CD4-positive, alpha-beta T cell (primary cell): ENCODE measurements at regions not wholly inside any gene's neighbourhood (a gene's known extent, or its start where the extent isn't known, plus 50 kb on each side); places are given as distances from the start of the nearest gene placed in this dataset.

Source experiments
- ATAC-seq: fragments of 200-7000 bp; cut with Tn5 transposase; one replicate; pipeline ENCODE4 v1.10.0; 2022; ENCODE audit warnings: mild to moderate bottlenecking; ENCODE audit not compliant: poor library complexity
- CTCF ChIA-PET: fragments of 350-600 bp; sonication (Branson Sonifier 250); formaldehyde crosslinking; loops from one replicate; lab custom pipeline; 2021; ENCODE audit warnings: antibody characterized with exemption, inconsistent platforms; lab: Charles Lee
- POLR2A ChIA-PET: fragments of 350-600 bp; sonication (Branson Sonifier 250); formaldehyde crosslinking; loops from one replicate; lab custom pipeline; 2021; ENCODE audit warnings: antibody characterized with exemption, inconsistent platforms; lab: Charles Lee
- DNase-seq, 14 experiments: peaks; one replicate each; pipeline ENCODE4 v3.0.0-alpha.2; 2013 to 2020; ENCODE audit warnings: mixed read lengths in 2 of 14
- H3K27ac ChIP-seq, 2 donors: one replicate each; pipeline versions ENCODE4 v1.5.1 to v1.7.0; 2013; ENCODE audit warnings: low read length in 2 of 2, low read depth in 1 of 2, mild to moderate bottlenecking in 1 of 2
- H3K27me3 ChIP-seq, 2 experiments: 1 replicate in 1 of 2; 2 replicates in 1 of 2; pipeline versions ENCODE4 v1.6.1 to v1.7.0; 2013; ENCODE audit warnings: low read length in 2 of 2, control low read depth in 1 of 2, mild to moderate bottlenecking in 1 of 2, moderate library complexity in 1 of 2; ENCODE audit not compliant: insufficient read depth in 2 of 2, control insufficient read depth in 1 of 2
- H3K36me3 ChIP-seq: one replicate; pipeline ENCODE4 v1.6.1; 2013; ENCODE audit warnings: low read length, control low read depth; ENCODE audit not compliant: insufficient read depth
- H3K4me1 ChIP-seq: one replicate; pipeline ENCODE4 v1.6.1; 2013; ENCODE audit warnings: low read length, control low read depth; ENCODE audit not compliant: insufficient read depth
- H3K4me3 ChIP-seq: one replicate; pipeline ENCODE4 v1.5.1; 2013; ENCODE audit warnings: mild to moderate bottlenecking, low read length, moderate library complexity
- H3K9me3 ChIP-seq, 2 experiments: 1 replicate in 1 of 2; 2 replicates in 1 of 2; pipeline versions ENCODE4 v1.6.1 to v1.7.0; 2013; ENCODE audit warnings: low read length in 2 of 2, mild to moderate bottlenecking in 2 of 2, control low read depth in 1 of 2, moderate library complexity in 1 of 2; ENCODE audit not compliant: control insufficient read depth in 1 of 2, insufficient read depth in 1 of 2
- H3K27ac Mint-ChIP-seq: one replicate; pipeline ENCODE4 v1.8.0; 2020; ENCODE audit warnings: mixed read lengths
- H3K27me3 Mint-ChIP-seq: one replicate; pipeline ENCODE4 v1.8.0; 2021; ENCODE audit warnings: mixed read lengths
- H3K36me3 Mint-ChIP-seq: one replicate; pipeline ENCODE4 v1.8.0; 2021; ENCODE audit warnings: low read depth, mixed read lengths
- H3K4me1 Mint-ChIP-seq: one replicate; pipeline ENCODE4 v1.8.0; 2021; ENCODE audit warnings: low read depth, mixed read lengths
- H3K4me3 Mint-ChIP-seq: one replicate; pipeline ENCODE4 v1.8.0; 2020; ENCODE audit warnings: mild to moderate bottlenecking, mixed read lengths
- H3K9me3 Mint-ChIP-seq: one replicate; pipeline ENCODE4 v1.8.0; 2020; ENCODE audit warnings: mixed read lengths
- CTCF ChIP-seq: fragments of 200-600 bp; IDR thresholded peaks from one replicate; pipeline ENCODE4 v1.8.0; 2022; ENCODE audit warnings: antibody characterized with exemption, mild to moderate bottlenecking
- intact Hi-C, 2 experiments: fragments of 100-400 bp; cut with DNase I in 1 of 2; cut with micrococcal nuclease in 1 of 2; formaldehyde crosslinking; loops; one replicate each; pipeline versions ENCODE4 v1.15.1 to v1.9.0; 2023 to 2025; cut with DNase I, micrococcal nuclease

- POLR2A ChIA-PET: no interaction called here
- ATAC-seq (no peak), DNase-seq (no peak)
- Mint-ChIP-seq H3K27me3 (no peaks in the 10 kb centered on the region), H3K4me3 (no peak overlapping the region), H3K27ac (no peak overlapping the region), H3K9me3 (no peaks in the 10 kb centered on the region), H3K36me3 (no peaks in the 10 kb centered on the region), H3K4me1 (no peaks in the 10 kb centered on the region)
- no peak overlapping the region for H3K27ac ChIP-seq
- intact Hi-C loops: no loop called here
- no peaks in the 10 kb centered on the region for H3K27me3 ChIP-seq
- CTCF ChIA-PET: no interaction called here
- H3K9me3 ChIP-seq: peaks cover 0 to 24% of the 10 kb centered on the region in 2 experiments
- no peak for TF ChIP-seq CTCF
- no peaks in the 10 kb centered on the region for H3K36me3 ChIP-seq
- no peaks in the 10 kb centered on the region for H3K4me1 ChIP-seq
- no peak overlapping the region for H3K4me3 ChIP-seq
Measured at GRCh38 chr18:78925557-78926242, 53.9 kb upstream of the SALL3 start.

GRCh38 chr18:78926243-78926615 is 53.4 kb upstream of the SALL3 start:
- H3K36me3 ChIP-seq: no peaks in the 10 kb centered on the region
- Mint-ChIP-seq H3K36me3 (no peaks in the 10 kb centered on the region), H3K9me3 (no peaks in the 10 kb centered on the region), H3K27ac (no peak overlapping the region), H3K27me3 (no peaks in the 10 kb centered on the region), H3K4me3 (no peak overlapping the region), H3K4me1 (no peaks in the 10 kb centered on the region)
- H3K9me3 ChIP-seq: peaks cover 0 to 24% of the 10 kb centered on the region in 2 experiments
- no peaks in the 10 kb centered on the region for H3K27me3 ChIP-seq
- DNase-seq (no peak), ATAC-seq (no peak)
- POLR2A ChIA-PET: no interaction called here
- CTCF ChIA-PET: no interaction called here
- intact Hi-C loops: no loop called here
- no peak overlapping the region for H3K27ac ChIP-seq
- H3K4me1 ChIP-seq: no peaks in the 10 kb centered on the region
- no peak for TF ChIP-seq CTCF
- H3K4me3 ChIP-seq: no peak overlapping the region

GRCh38 chr18:78927156-78927555 is 52.5 kb upstream of the SALL3 start:
- no peak for DNase-seq
- no peaks in the 10 kb centered on the region for H3K36me3 ChIP-seq
- Mint-ChIP-seq H3K27me3 (no peaks in the 10 kb centered on the region), H3K4me3 (no peak overlapping the region), H3K27ac (no peak overlapping the region), H3K4me1 (no peaks in the 10 kb centered on the region), H3K9me3 (no peaks in the 10 kb centered on the region), H3K36me3 (no peaks in the 10 kb centered on the region)
- POLR2A ChIA-PET: no interaction called here
- H3K27ac ChIP-seq: no peak overlapping the region
- no peaks in the 10 kb centered on the region for H3K4me1 ChIP-seq
- no peak for ATAC-seq
- intact Hi-C loops: no loop called here
- H3K27me3 ChIP-seq: no peaks in the 10 kb centered on the region
- TF ChIP-seq CTCF: no peak
- CTCF ChIA-PET: no interaction called here
- H3K4me3 ChIP-seq: no peak overlapping the region
- peaks cover 0 to 24% of the 10 kb centered on the region in 2 experiments for H3K9me3 ChIP-seq
